ENCODE measurements at regions not wholly inside any gene's neighbourhood (a gene's known extent, or its start where the extent isn't known, plus 50 kb on each side); places are given as distances from the start of the nearest gene placed in this dataset.

DNA sequence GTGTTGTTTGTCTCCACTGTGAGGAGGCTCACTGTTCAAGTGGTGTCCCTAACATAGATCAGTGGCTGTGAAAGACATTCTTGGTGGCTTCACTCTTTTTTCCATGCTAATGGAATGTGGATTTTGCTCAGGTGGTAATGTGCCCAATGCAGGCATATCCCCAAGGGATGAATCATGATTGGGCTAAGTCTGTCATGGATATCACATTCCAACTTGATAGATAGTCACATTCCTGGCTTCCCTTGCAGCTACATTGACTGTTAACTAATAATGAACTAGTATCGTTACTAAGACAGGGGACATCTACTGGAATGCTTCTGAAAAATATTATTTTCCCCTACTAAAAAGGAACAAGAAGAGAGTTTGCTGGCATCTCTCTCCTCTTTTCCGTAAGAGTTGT, 86.3 kb upstream of the SOD1 start:
- Mint-ChIP-seq H3K9me3 (peaks cover 14% of the 10 kb centered on the region), H3K4me1 (no peaks in the 10 kb centered on the region), H3K27me3 (ENCODE audit: insufficient read depth) (peaks cover 2% of the 10 kb centered on the region), H3K4me3 (no peak overlapping the region), H3K27ac (no peak overlapping the region), H3K36me3 (ENCODE audit: low read depth) (peaks cover 5% of the 10 kb centered on the region)
- Histone ChIP-seq H3K4me3 (ENCODE audit: low read length) (no peak overlapping the region), H3K27me3 (ENCODE audit: control insufficient read depth, insufficient read depth, low read length, poor library complexity, severe bottlenecking) (no peaks in the 10 kb centered on the region), H3K4me1 (ENCODE audit: control insufficient read depth, insufficient read depth, low read length) (no peaks in the 10 kb centered on the region), H3K36me3 (ENCODE audit: control insufficient read depth, insufficient read depth, low read length) (no peaks in the 10 kb centered on the region), H3K9ac (ENCODE audit: extremely low read depth, low read length, poor library complexity, severe bottlenecking) (no peak overlapping the region), H3K27ac (ENCODE audit: low read depth, low read length) (no peak overlapping the region), H3K9me3 (ENCODE audit: control insufficient read depth, low read length) (peaks cover 9% of the 10 kb centered on the region)
- no peak for DNase-seq
- WGBS, 2 experiments (ENCODE audit: insufficient coverage in 1 of 2, insufficient read length in 1 of 2) = 86 to 100% methylated on average over 1 to 2 of the region's 2 CpGs
- TF ChIP-seq, protein P1, sequence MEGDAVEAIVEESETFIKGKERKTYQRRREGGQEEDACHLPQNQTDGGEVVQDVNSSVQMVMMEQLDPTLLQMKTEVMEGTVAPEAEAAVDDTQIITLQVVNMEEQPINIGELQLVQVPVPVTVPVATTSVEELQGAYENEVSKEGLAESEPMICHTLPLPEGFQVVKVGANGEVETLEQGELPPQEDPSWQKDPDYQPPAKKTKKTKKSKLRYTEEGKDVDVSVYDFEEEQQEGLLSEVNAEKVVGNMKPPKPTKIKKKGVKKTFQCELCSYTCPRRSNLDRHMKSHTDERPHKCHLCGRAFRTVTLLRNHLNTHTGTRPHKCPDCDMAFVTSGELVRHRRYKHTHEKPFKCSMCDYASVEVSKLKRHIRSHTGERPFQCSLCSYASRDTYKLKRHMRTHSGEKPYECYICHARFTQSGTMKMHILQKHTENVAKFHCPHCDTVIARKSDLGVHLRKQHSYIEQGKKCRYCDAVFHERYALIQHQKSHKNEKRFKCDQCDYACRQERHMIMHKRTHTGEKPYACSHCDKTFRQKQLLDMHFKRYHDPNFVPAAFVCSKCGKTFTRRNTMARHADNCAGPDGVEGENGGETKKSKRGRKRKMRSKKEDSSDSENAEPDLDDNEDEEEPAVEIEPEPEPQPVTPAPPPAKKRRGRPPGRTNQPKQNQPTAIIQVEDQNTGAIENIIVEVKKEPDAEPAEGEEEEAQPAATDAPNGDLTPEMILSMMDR (conservative IDR thresholded peaks at IDR 0.05) = no peak

DNA sequence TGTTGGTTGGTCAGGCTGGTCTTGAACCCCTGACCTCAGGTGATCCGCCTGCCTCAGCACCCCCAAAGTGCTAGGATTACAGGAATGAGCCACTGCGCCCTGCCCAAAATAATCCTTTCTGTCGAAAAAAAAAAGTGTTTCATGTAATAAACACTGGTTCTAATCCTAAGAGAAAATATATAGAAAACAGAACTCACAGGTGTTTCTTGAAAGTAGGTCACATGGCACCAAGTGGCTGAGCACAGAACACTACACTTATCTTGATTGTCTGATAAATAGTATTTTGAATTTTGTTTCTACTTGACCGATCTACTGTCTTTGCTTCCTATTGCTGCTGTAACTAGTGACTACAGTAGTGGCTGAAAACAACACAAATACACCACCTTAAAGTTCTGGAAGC, 87.6 kb upstream of the SOD1 start:
- no peak overlapping the region for H3K4me3 Mint-ChIP-seq
- H3K27me3 ChIP-seq (ENCODE audit: control insufficient read depth, insufficient read depth, low read length, poor library complexity, severe bottlenecking) = no peaks in the 10 kb centered on the region
- WGBS, 2 experiments (ENCODE audit: insufficient coverage in 1 of 2, insufficient read length in 1 of 2) = 89% methylated on average over 4 of the region's 4 CpGs; no CpG with 5 or more reads in 1 of the 2 experiments
- H3K27ac Mint-ChIP-seq = no peak overlapping the region
- no peaks in the 10 kb centered on the region for H3K36me3 ChIP-seq (ENCODE audit: control insufficient read depth, insufficient read depth, low read length)
- H3K9ac ChIP-seq (ENCODE audit: extremely low read depth, low read length, poor library complexity, severe bottlenecking) = no peak overlapping the region
- H3K9me3 ChIP-seq (ENCODE audit: control insufficient read depth, low read length) = peaks cover 9% of the 10 kb centered on the region
- no peaks in the 10 kb centered on the region for H3K4me1 ChIP-seq (ENCODE audit: control insufficient read depth, insufficient read depth, low read length)
- TF ChIP-seq, protein P1 (conservative IDR thresholded peaks at IDR 0.05) = no peak
- H3K9me3 Mint-ChIP-seq = peaks cover 14% of the 10 kb centered on the region
- DNase-seq = no peak
- peaks cover under 1% of the 10 kb centered on the region for H3K4me1 Mint-ChIP-seq
- no peak overlapping the region for H3K4me3 ChIP-seq (ENCODE audit: low read length)
- peaks cover 4% of the 10 kb centered on the region for H3K27me3 Mint-ChIP-seq (ENCODE audit: insufficient read depth)
- H3K36me3 Mint-ChIP-seq (ENCODE audit: low read depth) = peaks cover 5% of the 10 kb centered on the region
- H3K27ac ChIP-seq (ENCODE audit: low read depth, low read length) = no peak overlapping the region

DNA sequence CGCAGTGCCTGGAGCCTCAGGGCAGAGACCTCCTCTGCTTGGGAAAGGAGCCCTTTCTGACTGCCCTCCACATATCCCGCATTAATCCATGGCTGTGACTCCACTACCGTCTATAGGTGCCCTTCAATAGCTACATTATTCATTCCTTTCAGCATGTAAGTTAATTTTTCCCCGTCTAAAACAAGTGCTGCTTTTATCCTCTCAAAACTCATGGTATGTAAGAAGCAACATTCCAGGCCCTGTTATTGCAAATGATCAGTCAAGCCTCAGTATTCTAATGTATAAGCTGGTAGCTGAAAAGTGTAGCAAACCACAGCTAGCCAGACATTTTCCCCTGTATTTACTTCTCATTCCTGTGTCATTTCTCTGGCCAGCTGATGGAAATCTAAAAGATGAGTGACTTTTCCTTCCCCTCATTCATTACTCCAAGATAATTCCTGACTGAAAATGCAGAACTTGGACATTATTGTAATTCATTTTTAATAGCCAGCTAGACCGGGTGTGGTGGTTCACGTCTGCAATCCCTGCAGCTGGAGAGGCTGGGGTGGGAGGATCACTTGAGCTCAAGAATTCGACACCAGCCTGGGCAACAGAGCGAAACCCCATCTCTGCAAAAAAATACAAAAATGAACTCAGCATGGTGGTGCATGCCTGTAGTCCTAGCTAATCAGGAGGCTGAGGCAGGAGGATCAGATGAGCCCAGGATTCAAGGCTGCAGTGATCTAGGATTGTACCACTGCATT, 88.5 kb upstream of the SOD1 start:
- Mint-ChIP-seq H3K36me3 (ENCODE audit: low read depth) (peaks cover 5% of the 10 kb centered on the region), H3K27me3 (ENCODE audit: insufficient read depth) (peaks cover 4% of the 10 kb centered on the region), H3K4me1 (peaks cover 9% of the 10 kb centered on the region), H3K27ac (no peak overlapping the region), H3K4me3 (no peak overlapping the region), H3K9me3 (peaks cover 14% of the 10 kb centered on the region)
- no peak overlapping the region for H3K4me3 ChIP-seq (ENCODE audit: low read length)
- H3K27me3 ChIP-seq (ENCODE audit: control insufficient read depth, insufficient read depth, low read length, poor library complexity, severe bottlenecking) = no peaks in the 10 kb centered on the region
- H3K4me1 ChIP-seq (ENCODE audit: control insufficient read depth, insufficient read depth, low read length) = no peaks in the 10 kb centered on the region
- no peak overlapping the region for H3K9ac ChIP-seq (ENCODE audit: extremely low read depth, low read length, poor library complexity, severe bottlenecking)
- WGBS, 2 experiments (ENCODE audit: insufficient coverage in 1 of 2, insufficient read length in 1 of 2) = 80 to 84% methylated on average over 7 to 8 of the region's 8 CpGs
- no peak overlapping the region for H3K27ac ChIP-seq (ENCODE audit: low read depth, low read length)
- no peaks in the 10 kb centered on the region for H3K36me3 ChIP-seq (ENCODE audit: control insufficient read depth, insufficient read depth, low read length)
- TF ChIP-seq, protein P1 (conservative IDR thresholded peaks at IDR 0.05) = no peak
- H3K9me3 ChIP-seq (ENCODE audit: control insufficient read depth, low read length) = peaks cover 9% of the 10 kb centered on the region
- no peak for DNase-seq

Measured in endodermal cell (in vitro differentiated cells).